K562 (cell line): ENCODE measurements at regions not wholly inside any gene's neighbourhood (a gene's known extent, or its start where the extent isn't known, plus 50 kb on each side); places are given as distances from the start of the nearest gene placed in this dataset.

ENCODE experiments used
- BMI1 ChIP-seq: fragments of 150-350 bp; IDR thresholded peaks from 2 replicates; pipeline ENCODE4 v1.6.1; 2014; ENCODE audit warnings: low read length
- CUX1 ChIP-seq: fragments of 200-800 bp; sonication (Bioruptor generic); IDR thresholded peaks from 2 replicates; pipeline ENCODE4 v1.6.1; 2016; ENCODE audit warnings: missing genetic modification characterization, missing compliant biosample characterization
- CXXC5 ChIP-seq: fragments of 250-450 bp; sonication (Bioruptor Pico); IDR thresholded peaks from 2 replicates; pipeline ENCODE4 v1.8.0; 2022; ENCODE audit warnings: inconsistent platforms, mild to moderate bottlenecking, moderate library complexity
- E2F6 ChIP-seq, 2 experiments: IDR thresholded peaks; 2 replicates each; pipeline ENCODE4 v1.6.1; 2011; ENCODE audit warnings: borderline replicate concordance in 1 of 2, control low read depth in 1 of 2, low read depth in 1 of 2, low read length in 1 of 2, mild to moderate bottlenecking in 1 of 2, mixed read lengths in 1 of 2, moderate library complexity in 1 of 2; ENCODE audit not compliant: insufficient read depth in 1 of 2, insufficient read length in 1 of 2, poor library complexity in 1 of 2, severe bottlenecking in 1 of 2; ENCODE audit errors: extremely low read depth in 1 of 2
- FOXA1 ChIP-seq: fragments of 450-650 bp; IDR thresholded peaks from 2 replicates; pipeline ENCODE4 v1.6.1; 2016; ENCODE audit warnings: mild to moderate bottlenecking, borderline replicate concordance
- FUS ChIP-seq: fragments of 200-400 bp; formaldehyde crosslinking; optimal IDR thresholded peaks from 2 replicates; pipeline ENCODE3; 2017; ENCODE audit warnings: low read depth, low read length
- HNRNPH1 ChIP-seq: fragments of 200-400 bp; formaldehyde crosslinking; optimal IDR thresholded peaks from 2 replicates; pipeline ENCODE3; 2017; ENCODE audit warnings: low read depth, mild to moderate bottlenecking, low read length, moderate library complexity
- SMC3 ChIP-seq: conservative IDR thresholded peaks from 2 replicates; pipeline ENCODE4 v1.6.1; 2011; ENCODE audit warnings: low read depth, low read length, improper control_type of control experiment; ENCODE audit not compliant: insufficient read depth
- U2AF1 ChIP-seq: fragments of 200-400 bp; formaldehyde crosslinking; optimal IDR thresholded peaks from 2 replicates; pipeline ENCODE3; 2017; ENCODE audit warnings: mild to moderate bottlenecking, low read depth, low read length, moderate library complexity
- ZNF217 ChIP-seq: sonication (generic); formaldehyde crosslinking; IDR thresholded peaks from 2 replicates; pipeline ENCODE4 v1.8.0; 2022; ENCODE audit warnings: mild to moderate bottlenecking, missing genetic modification reagents
- ZNF740 ChIP-seq, 3 experiments: fragments of 200-800 bp in 1 of 3; sonication (Bioruptor generic) in 1 of 3; sonication (generic) in 1 of 3; formaldehyde crosslinking in 1 of 3; IDR thresholded peaks; 2 replicates each; pipeline versions ENCODE4 v1.6.1 to v1.8.0; 2016 to 2022; ENCODE audit warnings: mild to moderate bottlenecking in 2 of 3, missing compliant biosample characterization in 2 of 3, missing genetic modification characterization in 2 of 3, missing genetic modification reagents in 1 of 3

GRCh38 chr15:46296797-46297196 lies 662.0 kb downstream of the SQOR start (continued):
- TF ChIP-seq ZNF740 (CRISPR knock-in tag; IDR thresholded peaks at IDR 0.05) (no peak), ZNF740 (tag; IDR thresholded peaks at IDR 0.05) (no peak), ZNF217 (CRISPR knock-in tag) (no peak), SMC3 (no peak), FOXA1 (no peak), CUX1 (no peak), CXXC5 (CRISPR knock-in tag) (no peak), FUS (no peak), BMI1 (no peak), U2AF1 (no peak), HNRNPH1 (no peak), E2F6 (IDR thresholded peaks at IDR 0.05; ENCODE audit: borderline replicate concordance in 1 of 2, extremely low read depth in 1 of 2, insufficient read depth in 1 of 2, insufficient read length in 1 of 2, low read depth in 1 of 2, low read length in 1 of 2, poor library complexity in 1 of 2, severe bottlenecking in 1 of 2) (no peak)
